Stimulated activated CD8-positive, alpha-beta memory T cell treated with anti-CD3 and anti-CD28 coated beads, Interleukin-4, amount 100 ng/mL, for 48 hours (primary cell): ENCODE measurements at regions not wholly inside any gene's neighbourhood (a gene's known extent, or its start where the extent isn't known, plus 50 kb on each side); places are given as distances from the start of the nearest gene placed in this dataset.
"Not testable (repeated sequence)": the region's sequence is repeated elsewhere in the genome, so short reads cannot be mapped to it uniquely, and the experiment has no call there.

Source experiments
- DNase-seq: peaks from one replicate; pipeline ENCODE4 v3.0.0-alpha.2; 2020

DNA sequence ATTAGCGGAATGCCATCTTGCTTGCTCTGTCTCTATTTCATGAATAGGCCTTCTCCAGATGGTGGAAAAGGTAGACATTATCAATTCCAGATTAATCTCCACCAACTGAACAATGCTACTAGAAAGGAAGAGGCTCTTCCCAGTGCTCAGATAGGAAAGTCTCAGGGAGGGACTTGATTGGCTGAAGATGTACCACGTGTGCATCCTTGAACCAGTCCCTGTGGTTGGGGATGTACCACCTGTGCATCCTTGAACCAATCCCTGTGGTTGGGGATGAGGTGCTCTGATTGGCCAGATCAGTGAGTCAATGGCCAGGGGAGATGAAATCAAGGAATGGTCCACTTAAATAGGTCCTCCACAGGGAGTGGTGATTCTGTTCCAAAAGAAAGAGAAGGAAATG lies 246.2 kb downstream of the NPIPA7 start:
- DNase-seq, result not testable (repeated sequence)

DNA sequence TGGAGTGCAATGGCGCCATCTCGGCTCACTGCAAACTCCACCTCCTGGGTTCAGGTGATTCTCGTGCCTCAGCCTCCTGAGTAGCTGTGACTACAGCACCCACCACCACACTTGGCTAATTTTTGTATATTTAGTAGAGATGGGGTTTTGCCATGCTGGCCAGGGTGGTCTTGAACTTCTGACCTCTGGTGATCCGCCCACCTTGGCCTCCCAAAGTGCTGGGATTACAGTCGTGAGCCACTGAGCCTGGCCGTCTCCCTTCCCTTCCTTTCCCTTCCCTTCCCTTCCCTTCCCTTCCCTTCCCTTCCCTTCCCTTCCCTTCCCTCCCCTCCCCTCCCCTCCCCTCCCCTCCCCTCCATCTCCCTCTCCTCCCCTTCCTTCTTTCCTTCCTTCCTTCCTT lies 248.9 kb downstream of the NPIPA7 start:
- DNase-seq, result not testable (repeated sequence)

DNA sequence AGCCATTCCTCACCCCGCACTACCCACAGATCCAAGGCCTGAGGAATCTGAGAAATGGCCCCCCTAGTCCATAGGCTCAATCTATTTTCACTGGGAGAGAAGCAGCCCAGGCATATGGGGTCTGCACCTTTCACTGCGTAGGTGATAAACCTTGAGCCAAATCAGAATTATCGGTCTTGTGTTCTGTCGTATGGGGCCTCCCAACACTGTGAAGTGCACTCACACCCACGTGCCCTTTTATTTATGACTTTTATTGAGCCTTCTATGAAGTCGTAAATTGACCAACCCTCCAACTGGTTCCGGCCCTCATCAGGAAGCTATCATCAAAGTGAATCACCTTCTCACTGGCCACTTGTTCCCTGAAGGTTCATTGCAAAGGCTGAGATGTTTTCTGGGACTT lies 259.3 kb downstream of the NPIPA7 start:
- DNase-seq, result not testable (repeated sequence)

DNA sequence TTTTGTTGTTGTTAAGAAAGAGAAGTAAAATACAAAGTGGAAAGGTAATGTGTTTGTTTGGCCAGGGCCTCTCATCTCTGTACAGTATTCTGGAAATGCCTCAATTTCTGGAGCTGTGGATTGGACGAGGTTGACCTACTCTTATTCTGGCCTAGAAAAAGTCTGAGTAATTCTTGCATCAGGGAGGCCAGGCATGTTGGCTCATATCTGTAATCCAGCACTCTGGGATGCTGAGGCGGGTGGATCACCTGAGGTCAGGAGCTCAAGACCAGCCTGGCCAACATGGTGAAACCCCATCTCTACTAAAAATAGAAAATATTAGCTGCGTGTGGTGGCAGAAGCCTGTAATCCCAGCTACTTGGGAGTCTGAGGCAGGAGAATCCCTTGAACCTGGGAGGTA lies 259.8 kb downstream of the NPIPA7 start:
- DNase-seq, result not testable (repeated sequence)

DNA sequence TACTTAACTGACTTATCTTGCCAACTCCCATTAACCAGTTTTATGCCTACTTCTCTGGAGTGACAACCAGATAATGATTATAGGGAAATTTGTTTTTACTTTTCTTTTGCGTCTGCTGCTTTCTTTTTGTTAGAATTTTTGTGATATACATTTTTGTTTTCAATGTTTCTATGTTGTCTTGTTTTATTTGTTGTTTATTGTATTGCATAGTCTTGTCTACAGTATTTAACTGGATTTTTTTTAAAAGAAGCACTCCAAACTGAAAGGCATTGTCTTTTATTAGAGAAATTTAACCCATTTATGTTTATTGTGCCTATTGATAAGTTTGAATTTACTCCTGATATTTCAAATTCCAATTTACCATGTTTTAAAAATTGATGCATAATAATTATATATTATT lies 264.9 kb downstream of the NPIPA7 start:
- DNase-seq, result not testable (repeated sequence)

DNA sequence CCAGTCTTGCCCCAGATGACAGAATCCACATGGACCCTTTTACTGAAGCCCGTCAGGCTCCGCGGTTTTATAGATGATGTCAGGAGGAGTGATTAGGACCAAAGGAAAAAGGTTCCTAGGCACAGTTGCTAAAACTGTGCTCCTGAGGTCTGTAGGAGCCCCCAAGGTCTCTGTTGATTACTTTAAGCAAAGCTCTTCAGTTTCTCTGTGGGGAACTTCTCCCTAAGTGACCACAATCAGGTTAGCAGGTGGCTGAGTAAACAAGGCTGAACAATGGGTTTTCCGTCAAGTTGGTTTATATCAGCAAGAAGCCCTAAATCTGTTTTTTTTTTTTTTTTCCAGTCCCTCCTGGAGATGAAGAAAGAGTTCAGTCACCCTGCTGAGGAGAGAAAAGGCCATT lies 269.1 kb downstream of the NPIPA7 start:
- not testable (repeated sequence) for DNase-seq

DNA sequence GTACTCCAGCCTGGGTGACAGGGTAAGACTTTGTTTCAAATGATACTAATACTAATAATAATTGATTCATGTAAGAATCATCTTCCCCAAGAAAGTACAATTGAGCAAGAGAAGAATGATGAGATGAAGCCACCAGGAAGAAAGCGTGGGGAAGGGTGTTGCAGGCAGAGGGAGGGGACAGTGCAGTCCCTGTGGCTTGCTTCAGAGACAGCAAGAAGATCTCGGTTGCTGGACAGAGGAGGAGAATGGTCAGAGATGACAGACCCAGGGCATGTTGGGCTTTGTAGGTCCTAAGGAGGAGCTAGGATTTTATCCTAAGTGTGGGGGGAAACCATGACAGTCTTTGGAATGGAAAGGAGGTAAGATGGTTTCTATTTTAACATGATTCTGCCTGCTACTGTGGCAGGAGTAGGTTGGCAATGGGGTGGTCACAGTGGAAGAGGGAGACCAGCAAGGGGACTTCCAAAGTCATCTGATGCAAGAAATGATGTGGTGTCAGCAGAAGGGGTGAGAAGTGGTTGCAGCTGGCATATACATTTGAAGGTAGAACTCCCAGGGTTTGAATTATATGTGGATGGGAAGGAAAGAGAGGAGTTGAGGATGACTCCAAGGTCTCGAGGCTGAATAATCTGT lies 293.4 kb downstream of the NPIPA7 start:
- DNase-seq, result not testable (repeated sequence)

DNA sequence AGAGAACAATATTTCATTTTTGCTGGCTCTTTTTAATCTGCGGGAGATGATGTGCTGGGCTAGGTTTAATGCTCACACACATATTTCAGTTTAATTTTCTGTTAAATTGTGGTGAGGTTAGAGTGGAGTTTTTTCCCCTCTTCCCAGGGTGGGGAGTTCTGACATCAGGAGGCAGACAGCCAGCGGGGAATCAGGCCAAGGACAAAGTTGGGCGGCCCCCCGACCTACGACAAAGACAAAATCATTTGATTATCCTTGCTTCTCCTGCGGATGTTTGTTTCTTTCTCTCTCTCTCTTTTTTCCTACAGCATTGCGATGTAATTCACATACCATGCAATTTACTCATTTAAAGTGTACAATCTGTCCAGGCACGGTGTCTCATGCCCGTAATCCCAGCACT lies 295.9 kb downstream of the NPIPA7 start:
- DNase-seq, result not testable (repeated sequence)

DNA sequence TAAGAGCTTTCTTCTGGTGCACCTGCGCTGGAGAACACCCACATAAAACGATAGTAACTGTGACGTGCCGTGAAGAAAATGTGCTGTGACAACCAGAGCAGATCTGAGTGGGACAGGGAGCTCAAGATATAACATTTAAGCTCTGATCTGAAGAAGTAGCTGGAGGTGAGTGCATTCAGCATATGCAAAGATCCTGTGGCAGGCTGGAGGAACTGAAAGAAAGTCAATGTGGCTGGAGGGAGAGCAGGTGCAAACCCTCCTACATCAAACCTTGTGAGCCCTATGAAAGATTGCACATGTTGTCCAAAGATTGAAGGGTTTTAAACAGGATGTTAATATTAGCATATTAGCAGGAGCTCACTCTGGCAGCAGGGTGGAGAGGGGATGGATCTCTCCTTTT lies 342.9 kb downstream of the NPIPA7 start:
- not testable (repeated sequence) for DNase-seq

DNA sequence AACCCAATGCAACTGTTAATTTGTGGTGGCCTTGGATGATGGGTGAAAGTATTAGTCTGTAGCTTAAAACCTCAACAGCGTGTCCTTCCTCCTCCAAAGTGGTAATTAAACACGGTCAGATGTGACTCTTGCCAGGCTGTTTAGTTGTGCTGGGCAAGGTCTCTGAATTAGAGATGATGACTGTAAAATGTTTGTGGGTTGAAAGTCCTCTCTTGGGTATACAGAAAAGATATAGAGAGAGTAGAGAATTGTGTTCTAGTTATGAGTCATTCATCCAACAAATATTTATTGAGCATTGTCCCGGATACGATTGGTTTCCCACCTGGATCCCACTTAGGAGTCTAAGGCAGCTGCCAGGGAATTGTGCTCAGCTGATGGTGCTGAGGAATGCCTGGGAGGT lies 343.7 kb downstream of the NPIPA7 start:
- DNase-seq, result not testable (repeated sequence)

DNA sequence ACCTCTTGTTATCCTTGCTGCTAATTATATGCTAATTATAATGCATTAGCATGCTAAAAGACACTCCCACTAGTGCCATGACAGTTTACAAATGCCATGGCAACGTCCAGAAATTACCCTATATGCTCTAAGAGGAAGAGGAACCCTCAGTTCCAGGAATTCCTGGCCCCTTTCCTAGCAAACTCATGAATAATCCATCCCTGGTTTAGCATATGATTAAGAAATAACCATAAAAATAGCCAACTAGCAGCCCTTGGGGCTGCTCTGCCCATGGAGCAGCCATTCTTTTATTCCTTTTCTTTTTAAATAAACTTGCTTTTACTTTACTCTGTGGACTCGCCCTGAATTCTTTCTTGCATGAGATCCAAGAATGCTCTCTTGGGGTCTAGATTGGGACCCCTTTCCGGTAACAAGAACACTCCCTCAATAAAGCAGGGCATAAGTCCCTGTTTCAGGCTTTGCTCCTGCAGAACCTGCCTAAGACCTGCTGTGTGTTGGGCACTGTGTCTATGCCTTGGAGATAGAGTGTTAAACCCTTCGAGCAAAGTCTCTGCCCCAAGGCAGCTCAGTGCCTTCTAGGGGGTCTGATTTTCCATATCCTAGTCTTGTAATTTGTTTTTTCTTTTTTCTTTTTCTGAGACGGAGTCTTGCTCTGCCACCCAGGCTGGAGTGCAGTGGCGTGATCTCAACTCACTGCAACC lies 345.0 kb downstream of the NPIPA7 start:
- not testable (repeated sequence) for DNase-seq

DNA sequence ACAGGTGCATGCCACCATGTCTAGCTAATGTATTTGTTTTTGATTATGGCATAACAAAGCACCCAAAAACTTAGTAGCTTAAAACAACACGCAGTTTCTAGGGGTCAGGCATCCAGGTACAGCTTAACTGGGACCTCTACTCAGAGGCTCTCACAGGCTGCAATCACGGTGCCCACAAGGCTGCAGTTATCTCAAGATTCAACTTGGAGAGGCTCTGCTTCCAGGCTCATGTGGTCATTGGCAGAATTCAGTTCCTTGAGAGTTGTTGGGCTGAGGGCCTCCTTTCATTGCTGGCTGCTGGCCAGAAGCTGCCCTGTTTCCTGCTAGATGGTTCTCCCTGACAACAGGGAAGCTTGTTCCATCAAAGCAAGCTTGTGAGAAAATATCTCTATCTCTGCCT lies 348.1 kb downstream of the NPIPA7 start:
- not testable (repeated sequence) for DNase-seq

DNA sequence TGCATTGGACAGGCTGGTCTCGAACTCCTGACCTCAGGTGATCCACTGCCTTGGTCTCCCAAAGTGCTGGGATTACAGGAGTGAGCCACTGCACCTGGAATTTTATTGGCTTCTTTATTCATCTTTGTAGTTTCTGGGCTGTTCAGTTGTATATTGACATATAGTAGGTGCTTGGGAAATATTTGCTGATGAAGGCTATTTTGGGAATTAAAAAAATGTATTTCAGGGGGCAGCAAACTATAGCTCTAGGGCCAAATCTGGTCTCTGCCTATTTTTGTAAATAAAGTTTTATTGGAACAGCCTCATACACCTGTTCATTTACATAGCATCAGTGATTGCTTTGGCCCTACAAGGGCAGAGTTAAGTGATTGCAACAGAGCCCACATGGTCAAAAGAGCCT lies 363.6 kb downstream of the NPIPA7 start:
- not testable (repeated sequence) for DNase-seq

DNA sequence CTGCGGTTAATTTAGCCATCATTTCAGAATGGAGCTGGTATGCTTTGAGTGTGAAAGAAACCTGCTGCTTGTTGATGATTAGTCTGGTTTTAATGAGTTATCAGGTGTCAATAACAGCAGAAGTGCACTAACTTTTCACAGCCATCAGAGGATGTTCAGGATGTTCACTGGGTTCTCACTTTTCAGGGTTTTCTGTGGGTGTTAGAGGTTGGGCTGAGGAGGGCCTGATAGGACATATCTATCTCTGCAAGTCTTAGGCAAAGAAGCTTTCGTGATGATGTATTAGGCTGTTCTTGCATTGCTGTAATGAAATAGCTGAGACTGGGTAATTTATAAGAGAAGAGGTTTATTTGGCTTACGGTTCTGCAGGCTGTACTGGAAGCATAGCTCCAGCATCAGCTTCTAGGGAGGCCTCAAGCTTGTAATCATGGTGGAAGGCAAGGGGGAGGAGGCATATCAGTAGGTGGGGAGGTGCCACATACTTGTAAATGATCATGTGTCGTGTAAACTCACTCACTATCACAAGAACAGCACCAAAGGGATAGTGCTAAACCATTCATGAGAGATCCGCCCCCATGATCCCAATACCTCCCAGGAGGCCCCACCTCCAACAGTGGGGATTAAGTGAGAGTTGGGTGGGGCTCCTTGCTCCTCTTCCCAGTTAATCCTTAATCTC lies 376.2 kb downstream of the NPIPA7 start:
- DNase-seq, result not testable (repeated sequence)

DNA sequence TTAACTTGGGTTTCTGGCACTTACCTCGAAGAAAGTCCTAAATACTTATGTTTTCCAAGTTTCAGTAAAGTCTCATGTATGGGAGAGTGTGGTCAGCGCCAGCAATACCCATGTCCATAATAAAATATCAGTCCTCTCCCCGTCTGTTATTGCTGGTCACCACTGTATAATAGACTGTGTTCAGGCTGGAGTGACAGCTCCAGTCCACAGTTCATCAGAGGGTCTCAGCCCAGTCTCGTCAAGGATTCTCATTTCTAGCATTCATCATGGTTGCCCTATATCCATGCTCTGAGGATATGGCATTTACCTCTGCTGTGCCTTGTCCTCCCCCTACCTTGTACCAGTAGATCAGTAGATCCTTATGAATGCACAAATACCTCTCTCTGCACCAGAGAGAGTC lies 384.5 kb downstream of the NPIPA7 start:
- no peak for DNase-seq

DNA sequence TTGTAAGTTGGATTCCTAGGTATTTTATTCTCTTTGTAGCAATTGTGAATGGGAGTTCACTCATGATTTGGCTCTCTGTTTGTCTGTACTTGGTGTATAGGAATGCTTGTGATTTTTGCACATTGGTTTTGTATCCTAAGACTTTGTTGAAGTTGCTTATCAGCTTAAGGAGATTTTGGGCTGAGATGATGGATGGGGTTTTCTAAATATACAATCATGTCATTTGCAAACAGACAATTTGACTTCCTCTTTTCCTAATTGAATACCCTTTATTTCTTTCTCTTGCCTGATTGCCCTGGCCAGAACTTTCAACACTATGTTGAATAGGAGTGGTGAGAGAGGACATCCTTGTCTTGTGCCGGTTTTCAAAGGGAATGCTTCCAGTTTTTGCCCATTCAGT lies 391.8 kb downstream of the NPIPA7 start:
- DNase-seq, result not testable (repeated sequence)

DNA sequence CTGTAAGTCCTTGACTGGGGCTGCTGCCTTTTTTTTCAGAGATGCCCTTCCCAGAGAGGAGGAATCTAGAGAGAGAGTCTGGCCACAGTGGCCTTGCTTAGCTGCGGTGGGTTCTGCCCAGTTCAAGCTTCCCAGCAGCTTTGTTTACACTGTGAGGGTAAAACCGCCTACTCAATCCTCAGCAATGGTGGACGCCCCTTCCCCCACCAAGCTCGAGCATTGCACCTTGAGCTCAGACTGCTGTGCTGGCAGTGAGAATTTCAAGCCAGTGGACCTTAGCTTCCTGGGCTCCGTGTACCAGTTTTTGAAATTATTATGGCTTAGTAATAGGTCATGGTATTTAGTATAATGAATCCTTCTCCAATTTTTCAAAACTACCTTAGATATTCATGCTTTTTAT lies 395.4 kb downstream of the NPIPA7 start:
- no peak for DNase-seq

DNA sequence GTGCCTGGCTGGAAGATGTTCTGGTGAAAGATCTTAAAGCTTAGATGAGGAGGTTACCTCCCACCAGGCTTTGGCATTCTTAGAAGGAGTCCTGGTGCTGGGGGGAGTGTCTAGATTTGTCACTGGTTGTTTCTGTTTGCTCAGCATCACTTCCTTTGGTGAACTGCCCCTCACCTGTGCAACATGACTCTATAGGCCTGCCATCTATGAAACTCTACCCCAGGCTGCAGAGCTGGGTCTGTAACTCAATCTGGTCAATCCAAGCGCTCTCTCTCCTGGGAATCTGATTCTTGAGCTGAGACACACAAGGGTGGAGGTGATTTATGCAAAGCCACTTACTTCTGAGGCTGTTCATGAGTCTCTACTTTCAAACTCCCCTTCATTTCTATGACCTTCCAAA lies 399.4 kb downstream of the NPIPA7 start:
- DNase-seq, result no peak

DNA sequence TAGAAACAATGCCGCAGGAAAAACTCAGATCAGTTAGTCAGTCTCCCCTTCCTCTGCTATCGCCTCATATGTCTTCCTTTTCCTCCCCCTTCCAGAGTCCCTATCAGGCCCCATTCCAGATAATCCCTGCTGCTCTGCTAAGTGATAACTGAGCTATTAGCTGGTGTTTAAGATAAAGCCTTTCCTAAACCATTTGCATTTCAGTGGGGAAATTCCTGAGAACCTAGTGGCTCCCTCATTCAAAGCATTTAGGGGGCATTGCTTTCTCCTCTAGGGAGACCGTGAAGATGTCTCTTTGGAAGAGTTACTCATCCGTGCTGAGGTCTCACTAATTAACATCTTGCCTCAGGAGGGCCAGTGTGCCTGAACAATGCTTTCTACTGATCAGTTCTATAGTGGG lies 401.6 kb downstream of the NPIPA7 start:
- DNase-seq, result no peak

DNA sequence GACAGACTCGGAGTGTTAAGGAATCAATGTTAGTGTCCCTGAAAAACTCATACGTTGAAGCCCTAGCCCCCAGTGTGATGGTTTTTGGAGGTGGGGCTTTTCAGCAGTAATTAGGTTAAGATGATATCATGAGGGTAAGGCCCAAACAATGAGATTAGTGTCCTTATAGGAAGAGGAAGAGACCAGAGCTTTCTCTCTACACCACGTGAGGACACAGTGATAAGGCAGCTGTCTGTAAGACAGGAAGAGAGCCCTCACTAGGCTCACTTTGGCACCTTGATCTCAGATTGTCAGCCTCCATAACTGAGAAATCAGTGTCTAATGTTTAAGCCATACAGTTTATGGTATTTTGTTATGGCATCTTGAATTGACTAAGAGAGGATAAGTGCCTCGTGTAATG lies 403.2 kb downstream of the NPIPA7 start:
- DNase-seq, result no peak

DNA sequence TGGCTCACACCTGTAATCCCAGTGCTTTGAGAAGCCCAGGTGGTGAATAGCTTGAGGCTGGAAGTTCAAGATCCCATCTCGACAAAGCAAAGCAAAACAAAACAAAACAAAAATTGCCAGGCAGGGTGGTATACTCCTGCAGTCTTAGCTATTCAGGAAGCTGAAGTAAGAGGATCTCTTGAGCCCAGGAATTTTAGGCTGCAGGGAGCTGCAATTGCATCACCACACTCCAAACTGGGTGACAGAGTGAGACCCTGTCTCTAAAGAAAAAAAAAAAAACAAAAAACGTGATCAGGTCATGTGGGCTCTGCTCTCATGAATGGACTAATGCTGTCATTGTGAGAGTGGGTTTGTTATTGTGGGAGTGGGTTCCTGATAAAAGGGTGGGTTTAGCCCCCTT lies 409.1 kb downstream of the NPIPA7 start:
- DNase-seq, result no peak

DNA sequence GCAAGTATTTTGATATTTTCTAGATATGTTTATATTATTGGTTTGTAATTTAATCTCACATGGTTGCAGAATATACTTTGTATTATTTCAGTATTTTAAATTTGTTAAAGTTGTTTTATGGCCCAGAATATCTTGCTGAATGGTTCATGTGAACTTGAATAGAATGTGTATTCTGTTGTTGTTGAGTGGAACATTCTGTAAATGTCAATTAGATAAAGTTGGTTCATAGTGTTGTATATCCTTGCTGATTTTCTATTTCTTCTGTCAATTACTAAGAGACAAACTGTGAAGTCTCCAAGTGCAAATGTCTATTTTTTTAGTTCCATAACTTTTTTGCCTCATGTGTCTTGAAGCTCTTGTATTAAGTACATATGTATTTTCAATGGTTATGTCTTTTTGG lies 411.7 kb downstream of the NPIPA7 start:
- no peak for DNase-seq

DNA sequence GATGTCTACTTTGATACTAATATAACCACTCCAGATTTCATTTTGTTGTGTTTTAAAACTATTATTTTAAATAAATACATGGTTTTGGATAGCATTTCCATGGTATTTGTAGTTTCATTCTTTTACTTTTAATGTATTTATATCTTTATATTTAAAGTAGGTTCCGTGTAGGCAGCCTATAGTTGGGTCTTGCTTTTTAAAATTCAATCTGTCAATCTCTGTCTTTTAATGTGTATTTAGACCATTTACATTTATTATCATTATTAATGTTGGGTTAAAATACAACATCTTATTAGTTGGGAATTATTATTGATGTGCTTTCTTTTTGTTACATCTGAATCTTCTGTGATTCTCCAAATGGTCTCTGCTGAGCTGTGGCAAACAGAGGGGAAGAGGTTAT lies 412.1 kb downstream of the NPIPA7 start:
- no peak for DNase-seq

DNA sequence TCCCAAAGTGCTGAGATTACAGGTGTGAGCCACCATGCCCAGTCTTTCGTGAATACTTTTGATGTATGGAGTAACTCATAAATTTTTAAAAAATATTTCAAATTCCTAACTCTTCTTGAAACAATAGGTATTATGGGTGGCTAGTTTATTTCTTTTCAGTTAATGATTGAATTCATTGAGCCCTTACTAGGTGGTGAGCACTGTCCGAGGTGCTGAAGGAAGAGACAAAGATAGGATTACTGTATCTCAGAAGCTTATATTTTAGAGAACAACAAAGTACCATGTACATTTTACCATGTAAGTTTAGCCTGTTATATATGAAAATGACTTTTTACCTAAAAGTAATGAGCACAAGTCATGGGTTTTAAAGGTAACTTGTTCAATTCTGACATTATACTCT lies 418.3 kb downstream of the NPIPA7 start:
- DNase-seq, result no peak
